Lower lobe of right lung (tissue), 2 donors: ENCODE measurements at regions not wholly inside any gene's neighbourhood (a gene's known extent, or its start where the extent isn't known, plus 50 kb on each side); places are given as distances from the start of the nearest gene placed in this dataset.

Source experiments
- ATAC-seq, 2 donors: fragments of 200-7000 bp; cut with Tn5 transposase; one replicate each; pipeline ENCODE4 v1.9.1; 2020 to 2022; ENCODE audit warnings: mild to moderate bottlenecking in 2 of 2, moderate library complexity in 2 of 2
- DNase-seq: peaks from one replicate; pipeline ENCODE4 v3.0.0-alpha.2; 2020
- H3K27ac ChIP-seq: fragments of 200-600 bp; one replicate; pipeline ENCODE4 v1.8.0; 2022
- H3K27me3 ChIP-seq: fragments of 200-600 bp; one replicate; pipeline ENCODE4 v1.8.0; 2022; ENCODE audit warnings: low read depth
- H3K36me3 ChIP-seq: fragments of 200-600 bp; one replicate; pipeline ENCODE4 v1.8.0; 2022; ENCODE audit warnings: mild to moderate bottlenecking
- H3K4me1 ChIP-seq: fragments of 200-600 bp; one replicate; pipeline ENCODE4 v1.8.0; 2022
- H3K4me3 ChIP-seq: fragments of 200-600 bp; one replicate; pipeline ENCODE4 v1.8.0; 2022; ENCODE audit warnings: mild to moderate bottlenecking
- H3K9me3 ChIP-seq: fragments of 200-600 bp; one replicate; pipeline ENCODE4 v1.8.0; 2022
- CTCF ChIP-seq: fragments of 200-600 bp; IDR thresholded peaks from one replicate; pipeline ENCODE4 v1.8.0; 2022; ENCODE audit warnings: antibody characterized with exemption, mild to moderate bottlenecking
- intact Hi-C: fragments of 100-400 bp; cut with DNase I; formaldehyde crosslinking; loops from one replicate; pipeline ENCODE4 v1.11.0; 2022
- donor health status: DM: no; HTN: yes; CAD: no; lungs with severe emphysema.

GRCh38 chr16:74034200-74034599 lies 262.4 kb upstream of the PSMD7 start:
- Histone ChIP-seq H3K4me3 (no peak overlapping the region), H3K27me3 (no peaks in the 10 kb centered on the region), H3K9me3 (no peaks in the 10 kb centered on the region), H3K27ac (no peak overlapping the region), H3K4me1 (no peaks in the 10 kb centered on the region), H3K36me3 (no peaks in the 10 kb centered on the region)
- DNase-seq (no peak), ATAC-seq (no peak)
- intact Hi-C loops: no loop called here
- TF ChIP-seq CTCF: no peak

- Histone ChIP-seq H3K27ac (no peak overlapping the region), H3K4me3 (no peak overlapping the region), H3K4me1 (no peaks in the 10 kb centered on the region), H3K36me3 (no peaks in the 10 kb centered on the region), H3K9me3 (no peaks in the 10 kb centered on the region), H3K27me3 (no peaks in the 10 kb centered on the region)
- ATAC-seq: no peak
- no peak for TF ChIP-seq CTCF
- DNase-seq: no peak
- intact Hi-C loops: no loop called here
Measured at GRCh38 chr16:74033441-74033995, 263.1 kb upstream of the PSMD7 start.

- Histone ChIP-seq H3K4me3 (no peak overlapping the region), H3K27me3 (no peaks in the 10 kb centered on the region), H3K4me1 (no peaks in the 10 kb centered on the region), H3K27ac (no peak overlapping the region), H3K9me3 (no peaks in the 10 kb centered on the region), H3K36me3 (no peaks in the 10 kb centered on the region)
- TF ChIP-seq CTCF: no peak
- DNase-seq (no peak), ATAC-seq (no peak)
- intact Hi-C loops: no loop called here
Measured at GRCh38 chr16:74031551-74031950, 265.1 kb upstream of the PSMD7 start.

- no peak for DNase-seq
- intact Hi-C loops: no loop called here
- no peak for TF ChIP-seq CTCF
- peak; percentile 43 to 66 for ATAC-seq
- H3K27ac ChIP-seq: no peak overlapping the region
- H3K27me3 ChIP-seq: no peaks in the 10 kb centered on the region
- no peaks in the 10 kb centered on the region for H3K36me3 ChIP-seq
- H3K9me3 ChIP-seq: no peaks in the 10 kb centered on the region
- no peak overlapping the region for H3K4me3 ChIP-seq
- no peaks in the 10 kb centered on the region for H3K4me1 ChIP-seq
Measured at GRCh38 chr16:74030000-74030706, 266.5 kb upstream of the PSMD7 start.

GRCh38 chr16:74029115-74029792 lies 267.4 kb upstream of the PSMD7 start:
- no peak for TF ChIP-seq CTCF
- no peaks in the 10 kb centered on the region for H3K9me3 ChIP-seq
- peak in 1 of 2 donors; percentile 53 for ATAC-seq

More at GRCh38 chr16:74029115-74029792, 267.4 kb upstream of the PSMD7 start:
- intact Hi-C loops: no loop called here
- Histone ChIP-seq H3K36me3 (no peaks in the 10 kb centered on the region), H3K4me3 (no peak overlapping the region), H3K4me1 (no peaks in the 10 kb centered on the region), H3K27ac (no peak overlapping the region), H3K27me3 (no peaks in the 10 kb centered on the region)
- DNase-seq: no peak
